ENCODE measurements at regions not wholly inside any gene's neighbourhood (a gene's known extent, or its start where the extent isn't known, plus 50 kb on each side); places are given as distances from the start of the nearest gene placed in this dataset.

DNA sequence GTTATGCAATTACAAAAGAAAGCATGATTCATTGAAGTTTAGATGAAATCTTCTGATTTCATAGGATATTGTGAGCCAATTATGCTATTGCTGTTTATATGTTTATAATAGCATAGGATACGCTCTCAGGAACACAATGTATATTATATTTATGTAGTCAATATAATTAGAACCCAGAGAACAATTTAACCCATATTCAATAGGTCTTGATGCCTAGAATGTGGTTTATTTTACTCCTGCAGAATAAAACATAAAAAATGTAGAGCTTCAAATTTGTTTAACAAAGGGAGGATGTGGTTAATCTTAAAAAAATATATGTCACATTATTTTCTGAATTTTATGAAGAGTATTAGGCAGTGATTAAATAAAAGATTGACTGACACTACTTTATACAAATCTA is 380.8 kb upstream of the SPRY2 start:
- ATAC-seq (no peak), FAIRE-seq (no peak), DNase-seq (ENCODE audit: low read depth in 1 of 2, low spot score in 1 of 2) (no peak)
- Histone ChIP-seq H3K4me3 (no peak overlapping the region), H3K9me3 (no peaks in the 10 kb centered on the region), H3K4me1 (no peaks in the 10 kb centered on the region), H3K27ac (no peak overlapping the region), H3K4me2 (no peak overlapping the region)
- POLR2A ChIA-PET, result no interaction called here
- CTCF ChIA-PET, result no interaction called here
- TF ChIP-seq FOSL2 (IDR thresholded peaks at IDR 0.05) (no peak), FOSL2 (CRISPR knock-in tag; IDR thresholded peaks at IDR 0.05) (no peak), BHLHE40 (IDR thresholded peaks at IDR 0.05; ENCODE audit: low read depth, low read length) (no peak)
- TF ChIP-seq, protein P1, sequence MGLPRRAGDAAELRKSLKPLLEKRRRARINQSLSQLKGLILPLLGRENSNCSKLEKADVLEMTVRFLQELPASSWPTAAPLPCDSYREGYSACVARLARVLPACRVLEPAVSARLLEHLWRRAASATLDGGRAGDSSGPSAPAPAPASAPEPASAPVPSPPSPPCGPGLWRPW (IDR thresholded peaks at IDR 0.05), result no peak
- 22% methylated on average over 1 of the region's 1 CpG for WGBS (ENCODE audit: missing lambda C conversion rate)

DNA sequence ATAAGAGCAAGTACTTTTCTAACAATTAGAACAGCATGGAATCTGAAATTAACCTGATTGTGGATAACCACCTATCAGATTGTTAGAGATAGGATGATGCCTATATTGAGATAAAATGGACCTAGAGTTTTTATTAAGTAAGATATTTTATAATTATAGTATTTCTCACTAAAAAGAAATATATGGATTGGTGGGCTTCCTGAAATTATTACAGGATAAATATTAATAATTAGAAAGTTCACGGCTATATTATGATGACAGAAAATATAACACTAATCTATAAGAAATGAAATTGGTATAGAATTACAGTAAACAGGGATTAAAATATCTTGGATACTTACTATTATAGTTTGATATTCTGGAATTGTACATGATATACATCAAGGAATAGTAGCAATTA is 378.0 kb upstream of the SPRY2 start:
- H3K4me3 ChIP-seq, result no peak overlapping the region
- POLR2A ChIA-PET, result no interaction called here
- ATAC-seq (no peak), DNase-seq (ENCODE audit: low read depth in 1 of 2, low spot score in 1 of 2) (no peak), FAIRE-seq (no peak)
- no peaks in the 10 kb centered on the region for H3K9me3 ChIP-seq
- CTCF ChIA-PET, result no interaction called here
- TF ChIP-seq HDAC2 (IDR thresholded peaks at IDR 0.05), result no peak
- no peak for TF ChIP-seq ZSCAN20 (CRISPR knock-in tag; IDR thresholded peaks at IDR 0.05)
- no peak for TF ChIP-seq RFX5 (IDR thresholded peaks at IDR 0.05)
- no peak for TF ChIP-seq MYC (IDR thresholded peaks at IDR 0.05; ENCODE audit: borderline replicate concordance, low read length)
- no peak for TF ChIP-seq KDM5A (IDR thresholded peaks at IDR 0.05)
- TF ChIP-seq JUNB (IDR thresholded peaks at IDR 0.05), result no peak
- TF ChIP-seq PHF8 (IDR thresholded peaks at IDR 0.05; ENCODE audit: borderline replicate concordance, low read depth), result no peak
- no peak for TF ChIP-seq NFE2L2 (conservative IDR thresholded peaks at IDR 0.05; ENCODE audit: low read length)
- no peak for TF ChIP-seq HEYL (CRISPR knock-in tag; IDR thresholded peaks at IDR 0.05)
- no peak for TF ChIP-seq JUN (IDR thresholded peaks at IDR 0.05)
- TF ChIP-seq, protein P2, sequence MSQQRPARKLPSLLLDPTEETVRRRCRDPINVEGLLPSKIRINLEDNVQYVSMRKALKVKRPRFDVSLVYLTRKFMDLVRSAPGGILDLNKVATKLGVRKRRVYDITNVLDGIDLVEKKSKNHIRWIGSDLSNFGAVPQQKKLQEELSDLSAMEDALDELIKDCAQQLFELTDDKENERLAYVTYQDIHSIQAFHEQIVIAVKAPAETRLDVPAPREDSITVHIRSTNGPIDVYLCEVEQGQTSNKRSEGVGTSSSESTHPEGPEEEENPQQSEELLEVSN (IDR thresholded peaks at IDR 0.05; ENCODE audit: borderline replicate concordance, low read depth), result no peak
- TF ChIP-seq FOXS1 (CRISPR knock-in tag; IDR thresholded peaks at IDR 0.05), result no peak
- no peak for TF ChIP-seq MAFK (IDR thresholded peaks at IDR 0.05; ENCODE audit: partially characterized antibody)
- TF ChIP-seq ZNF302 (CRISPR knock-in tag; IDR thresholded peaks at IDR 0.05), result no peak
- H3K27ac ChIP-seq, result no peak overlapping the region
- no peaks in the 10 kb centered on the region for H3K4me1 ChIP-seq
- 58% methylated on average over 1 of the region's 1 CpG for WGBS (ENCODE audit: missing lambda C conversion rate)
- H3K4me2 ChIP-seq, result no peak overlapping the region

DNA sequence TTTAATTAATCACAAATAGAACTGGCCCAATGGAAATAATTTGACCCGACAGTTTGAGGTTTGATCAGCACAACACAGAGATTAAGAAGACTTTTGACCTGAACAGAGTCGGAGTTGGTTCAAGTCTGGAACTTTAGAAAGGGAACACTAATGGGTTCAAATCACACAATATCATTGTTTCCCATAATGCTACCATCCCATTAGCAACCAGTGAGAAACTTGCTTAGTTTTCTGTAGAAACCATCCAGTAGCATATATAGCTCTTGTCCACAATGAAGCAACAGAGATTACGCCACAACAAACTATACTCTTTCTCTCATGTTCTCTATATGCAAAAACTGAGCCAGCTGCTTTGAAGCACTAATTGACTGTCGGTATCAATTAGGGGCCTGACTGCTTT is 376.9 kb upstream of the SPRY2 start:
- no peak overlapping the region for H3K27ac ChIP-seq
- H3K9me3 ChIP-seq, result no peaks in the 10 kb centered on the region
- CTCF ChIA-PET, result no interaction called here
- WGBS (ENCODE audit: missing lambda C conversion rate), result 69% methylated on average over 4 of the region's 4 CpGs
- no peak overlapping the region for H3K4me2 ChIP-seq
- TF ChIP-seq, protein P3, sequence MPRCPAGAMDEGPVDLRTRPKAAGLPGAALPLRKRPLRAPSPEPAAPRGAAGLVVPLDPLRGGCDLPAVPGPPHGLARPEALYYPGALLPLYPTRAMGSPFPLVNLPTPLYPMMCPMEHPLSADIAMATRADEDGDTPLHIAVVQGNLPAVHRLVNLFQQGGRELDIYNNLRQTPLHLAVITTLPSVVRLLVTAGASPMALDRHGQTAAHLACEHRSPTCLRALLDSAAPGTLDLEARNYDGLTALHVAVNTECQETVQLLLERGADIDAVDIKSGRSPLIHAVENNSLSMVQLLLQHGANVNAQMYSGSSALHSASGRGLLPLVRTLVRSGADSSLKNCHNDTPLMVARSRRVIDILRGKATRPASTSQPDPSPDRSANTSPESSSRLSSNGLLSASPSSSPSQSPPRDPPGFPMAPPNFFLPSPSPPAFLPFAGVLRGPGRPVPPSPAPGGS (IDR thresholded peaks at IDR 0.05), result no peak
- TF ChIP-seq FOSB (CRISPR knock-in tag; IDR thresholded peaks at IDR 0.05) (no peak), TFCP2L1 (CRISPR knock-in tag; IDR thresholded peaks at IDR 0.05) (no peak), GATA3 (IDR thresholded peaks at IDR 0.05; ENCODE audit: borderline replicate concordance) (no peak)
- no peak for DNase-seq (ENCODE audit: low read depth in 1 of 2, low spot score in 1 of 2)
- H3K4me3 ChIP-seq, result no peak overlapping the region
- H3K4me1 ChIP-seq, result no peaks in the 10 kb centered on the region
- POLR2A ChIA-PET, result no interaction called here
- ATAC-seq, result no peak
- no peak for FAIRE-seq

DNA sequence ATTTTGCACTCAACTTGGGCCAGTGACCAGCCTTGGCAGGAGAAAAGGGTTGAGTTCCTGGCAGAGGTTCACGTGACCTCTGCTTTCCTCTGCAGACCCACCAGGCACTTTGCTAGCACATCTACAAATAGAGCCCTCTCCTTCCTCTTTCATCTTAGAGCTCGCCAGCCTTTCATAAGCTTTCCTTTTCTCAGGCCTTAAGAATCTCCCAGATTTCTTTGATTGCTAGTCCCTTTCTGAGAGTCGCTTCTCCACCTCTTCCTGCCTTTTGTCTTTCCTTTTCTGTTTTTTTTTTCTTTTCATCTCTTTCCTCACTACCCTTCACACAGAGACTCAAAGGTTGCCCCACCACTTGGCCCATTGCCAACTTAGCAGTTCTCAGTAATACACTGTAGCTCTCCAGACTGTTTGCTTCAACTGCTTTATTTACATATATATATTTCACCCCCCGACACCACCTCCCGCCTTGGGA is 375.7 kb upstream of the SPRY2 start:
- ChIA-PET POLR2A (no interaction called here), CTCF (no interaction called here)
- Histone ChIP-seq H3K4me1 (no peaks in the 10 kb centered on the region), H3K4me2 (no peak overlapping the region), H3K4me3 (no peak overlapping the region), H3K27ac (no peak overlapping the region), H3K9me3 (no peaks in the 10 kb centered on the region)
- no peak for ATAC-seq
- FAIRE-seq, result no peak
- TF ChIP-seq ZC3H11A (IDR thresholded peaks at IDR 0.05) (no peak), CHD4 (IDR thresholded peaks at IDR 0.05; ENCODE audit: borderline replicate concordance) (no peak), HOXB5 (CRISPR knock-in tag; IDR thresholded peaks at IDR 0.05) (no peak), ZFP36 (IDR thresholded peaks at IDR 0.05; ENCODE audit: borderline replicate concordance, partially characterized antibody) (no peak)
- no peak for DNase-seq (ENCODE audit: low read depth in 1 of 2, low spot score in 1 of 2)
- 40% methylated on average over 5 of the region's 5 CpGs for WGBS (ENCODE audit: missing lambda C conversion rate)

All from A549 (cell line).